PFSK-1 (cell line): ENCODE measurements at regions not wholly inside any gene's neighbourhood (a gene's known extent, or its start where the extent isn't known, plus 50 kb on each side); places are given as distances from the start of the nearest gene placed in this dataset.

Experiments
- FOXP2 ChIP-seq: optimal IDR thresholded peaks from 2 replicates; pipeline ENCODE3; 2011; ENCODE audit warnings: borderline replicate concordance, control low read depth, inconsistent platforms; ENCODE audit not compliant: insufficient read depth; ENCODE audit errors: extremely low read length, extremely low read depth
- POLR2AphosphoS5 ChIP-seq: IDR thresholded peaks from 2 replicates; pipeline ENCODE4 v1.6.1; 2012; ENCODE audit warnings: low read depth, mild to moderate bottlenecking, control low read depth, low read length, moderate library complexity
- SIN3A ChIP-seq: IDR thresholded peaks from 2 replicates; pipeline ENCODE4 v1.6.1; 2012; ENCODE audit warnings: mild to moderate bottlenecking, low read length, moderate library complexity, borderline replicate concordance; ENCODE audit not compliant: insufficient read depth
- TAF1 ChIP-seq: IDR thresholded peaks from 2 replicates; pipeline ENCODE4 v1.6.1; 2012; ENCODE audit warnings: low read length, control low read depth, borderline replicate concordance; ENCODE audit not compliant: insufficient read depth
- TF ChIP-seq, protein P1 (sequence below), 2 experiments: IDR thresholded peaks; 2 replicates each; pipeline versions ENCODE4 v1.6.1 to v1.8.0; 2011 to 2012; ENCODE audit warnings: low read depth in 2 of 2, low read length in 2 of 2, control low read depth in 1 of 2, inconsistent platforms in 1 of 2, mild to moderate bottlenecking in 1 of 2, moderate library complexity in 1 of 2; ENCODE audit not compliant: insufficient read depth in 1 of 2

DNA sequence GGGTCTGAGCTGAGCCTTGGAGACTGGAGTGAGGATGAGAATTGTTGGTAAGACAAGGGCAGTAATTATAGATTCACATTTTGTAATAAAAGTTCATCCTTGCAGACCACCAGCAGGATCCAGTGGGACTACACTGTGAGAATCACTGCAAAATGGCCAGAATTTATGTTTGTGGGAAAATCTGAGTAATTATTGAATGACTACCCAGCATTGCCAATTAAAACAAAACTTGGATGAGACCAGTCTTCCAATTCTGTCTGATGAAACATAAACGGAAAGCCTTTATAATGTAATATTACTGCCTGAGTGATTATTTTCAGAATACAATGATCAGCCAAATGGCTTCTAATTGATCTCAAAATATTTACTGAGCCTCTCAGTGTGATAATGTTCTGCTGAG is 323.3 kb upstream of the C2CD4B start:
- TF ChIP-seq, protein P1, sequence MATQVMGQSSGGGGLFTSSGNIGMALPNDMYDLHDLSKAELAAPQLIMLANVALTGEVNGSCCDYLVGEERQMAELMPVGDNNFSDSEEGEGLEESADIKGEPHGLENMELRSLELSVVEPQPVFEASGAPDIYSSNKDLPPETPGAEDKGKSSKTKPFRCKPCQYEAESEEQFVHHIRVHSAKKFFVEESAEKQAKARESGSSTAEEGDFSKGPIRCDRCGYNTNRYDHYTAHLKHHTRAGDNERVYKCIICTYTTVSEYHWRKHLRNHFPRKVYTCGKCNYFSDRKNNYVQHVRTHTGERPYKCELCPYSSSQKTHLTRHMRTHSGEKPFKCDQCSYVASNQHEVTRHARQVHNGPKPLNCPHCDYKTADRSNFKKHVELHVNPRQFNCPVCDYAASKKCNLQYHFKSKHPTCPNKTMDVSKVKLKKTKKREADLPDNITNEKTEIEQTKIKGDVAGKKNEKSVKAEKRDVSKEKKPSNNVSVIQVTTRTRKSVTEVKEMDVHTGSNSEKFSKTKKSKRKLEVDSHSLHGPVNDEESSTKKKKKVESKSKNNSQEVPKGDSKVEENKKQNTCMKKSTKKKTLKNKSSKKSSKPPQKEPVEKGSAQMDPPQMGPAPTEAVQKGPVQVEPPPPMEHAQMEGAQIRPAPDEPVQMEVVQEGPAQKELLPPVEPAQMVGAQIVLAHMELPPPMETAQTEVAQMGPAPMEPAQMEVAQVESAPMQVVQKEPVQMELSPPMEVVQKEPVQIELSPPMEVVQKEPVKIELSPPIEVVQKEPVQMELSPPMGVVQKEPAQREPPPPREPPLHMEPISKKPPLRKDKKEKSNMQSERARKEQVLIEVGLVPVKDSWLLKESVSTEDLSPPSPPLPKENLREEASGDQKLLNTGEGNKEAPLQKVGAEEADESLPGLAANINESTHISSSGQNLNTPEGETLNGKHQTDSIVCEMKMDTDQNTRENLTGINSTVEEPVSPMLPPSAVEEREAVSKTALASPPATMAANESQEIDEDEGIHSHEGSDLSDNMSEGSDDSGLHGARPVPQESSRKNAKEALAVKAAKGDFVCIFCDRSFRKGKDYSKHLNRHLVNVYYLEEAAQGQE (IDR thresholded peaks at IDR 0.05; ENCODE audit: insufficient read depth in 1 of 2, low read depth in 2 of 2, low read length in 2 of 2), result no peak

DNA sequence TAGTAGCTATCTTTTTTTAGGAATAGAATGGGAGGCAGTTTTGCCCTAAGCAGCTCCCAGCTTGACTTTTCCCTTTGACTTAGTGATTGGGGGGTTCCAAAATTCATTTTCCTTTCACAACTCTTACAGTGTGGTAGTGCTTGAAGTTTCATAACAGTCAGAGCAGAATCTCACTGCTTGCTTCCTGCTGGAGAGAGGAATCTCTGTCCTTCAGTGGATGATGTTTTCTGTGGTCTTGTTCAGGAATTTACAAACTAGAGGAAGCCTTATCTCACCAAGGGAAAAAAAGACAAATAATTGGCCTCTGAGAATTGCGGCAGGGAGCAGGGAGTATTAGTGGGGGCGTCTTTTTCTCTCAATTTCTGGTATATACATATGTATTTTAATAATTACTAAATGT is 326.6 kb upstream of the C2CD4B start:
- TF ChIP-seq TAF1 (no peak), FOXP2 (no peak), SIN3A (no peak), POLR2AphosphoS5 (no peak)
- TF ChIP-seq, protein P1 (IDR thresholded peaks at IDR 0.05; ENCODE audit: insufficient read depth in 1 of 2, low read depth in 2 of 2, low read length in 2 of 2), result no peak

DNA sequence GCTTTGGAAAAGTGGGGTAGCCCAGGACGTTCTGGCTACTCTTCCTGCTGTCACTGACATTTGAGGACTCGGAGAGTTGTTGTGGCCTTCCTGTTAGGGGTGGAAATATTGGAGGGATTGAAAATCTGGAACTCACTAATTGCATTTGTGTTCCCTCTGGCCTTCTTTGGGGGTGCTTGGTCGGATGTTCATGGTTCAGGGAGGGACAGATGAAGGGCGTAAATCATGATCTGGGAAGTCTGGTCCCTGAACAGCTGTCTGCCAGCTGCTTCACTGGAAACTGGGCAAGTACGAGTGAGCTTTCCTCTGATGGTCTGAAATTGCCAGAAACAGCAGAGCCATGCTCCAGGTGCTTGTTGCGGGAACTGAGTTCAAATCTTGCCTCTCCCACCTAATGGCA is 327.8 kb upstream of the C2CD4B start:
- TF ChIP-seq POLR2AphosphoS5 (no peak), FOXP2 (no peak), SIN3A (no peak), TAF1 (no peak)
- TF ChIP-seq, protein P1 (IDR thresholded peaks at IDR 0.05; ENCODE audit: insufficient read depth in 1 of 2, low read depth in 2 of 2, low read length in 2 of 2), result no peak

DNA sequence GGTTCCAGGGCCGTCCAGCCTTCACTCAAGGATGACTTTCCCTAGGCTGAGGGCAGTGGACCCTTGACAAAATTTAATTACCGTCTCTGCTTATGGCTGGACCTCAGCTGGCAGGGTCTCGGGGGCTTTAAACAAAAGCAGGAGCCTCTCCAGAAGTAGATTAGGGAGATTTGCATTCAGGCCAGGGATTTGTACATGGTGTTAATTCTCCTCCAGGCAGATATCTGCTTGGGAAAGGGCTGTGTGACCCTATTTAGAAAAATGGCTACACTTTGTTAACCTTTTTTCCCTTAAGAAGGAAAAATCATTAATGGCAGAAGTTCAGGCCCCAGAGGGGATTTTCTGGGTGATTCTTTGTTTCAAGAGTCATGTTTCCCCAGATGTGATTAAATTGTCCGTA is 329.1 kb upstream of the C2CD4B start:
- TF ChIP-seq POLR2AphosphoS5, result no peak
- no peak for TF ChIP-seq TAF1
- TF ChIP-seq SIN3A, result no peak
- TF ChIP-seq FOXP2, result no peak
- TF ChIP-seq, protein P1 (IDR thresholded peaks at IDR 0.05; ENCODE audit: insufficient read depth in 1 of 2, low read depth in 2 of 2, low read length in 2 of 2), result no peak
